IMR-90 (cell line): ENCODE measurements at regions not wholly inside any gene's neighbourhood (a gene's known extent, or its start where the extent isn't known, plus 50 kb on each side); places are given as distances from the start of the nearest gene placed in this dataset.

Experiments
- ATAC-seq: fragments of 200-7000 bp; cut with Tn5 transposase; 2 replicates; pipeline ENCODE4 v1.9.1; 2020; ENCODE audit warnings: low read depth, mild to moderate bottlenecking, moderate library complexity
- BruUV-seq: library from RNA; stranded (reverse); fragments of 400-500 nt; replicated peaks from 2 replicates; lab custom pipeline; 2021; lab: Mats Ljungman, UMichigan
- CTCF ChIA-PET: fragments of 300-600 bp; formaldehyde crosslinking; extraction: SDS; loops from one replicate; lab custom pipeline; 2021; ENCODE audit warnings: antibody characterized with exemption; lab: Yijun Ruan, JAX
- POLR2A ChIA-PET: fragments of 300-600 bp; sonication (Branson Sonifier 250); formaldehyde crosslinking; loops from one replicate; lab custom pipeline; 2022; ENCODE audit warnings: antibody characterized with exemption; ENCODE audit not compliant: unreplicated experiment; lab: Charles Lee
- DNase-seq: peaks from one replicate; pipeline ENCODE4 v3.0.0; 2013
- H2AFZ ChIP-seq: replicated peaks from 2 replicates; pipeline ENCODE3; 2013; ENCODE audit warnings: low read length, mild to moderate bottlenecking; ENCODE audit not compliant: poor library complexity
- H2AK5ac ChIP-seq: 2 replicates; pipeline ENCODE4 v1.6.1; 2013; ENCODE audit warnings: low read depth, low read length, inconsistent platforms
- H2AK9ac ChIP-seq: replicated peaks from 2 replicates; pipeline ENCODE3; 2013; ENCODE audit warnings: mild to moderate bottlenecking, low read depth, low read length, moderate library complexity; ENCODE audit not compliant: poor library complexity
- H2BK120ac ChIP-seq: 2 replicates; pipeline ENCODE4 v1.6.1; 2013; ENCODE audit warnings: low read depth, low read length, inconsistent platforms
- H2BK15ac ChIP-seq: 3 replicates; pipeline ENCODE4 v1.6.1; 2013; ENCODE audit warnings: low read depth, low read length, inconsistent platforms
- H2BK20ac ChIP-seq: 2 replicates; pipeline ENCODE4 v1.6.1; 2013; ENCODE audit warnings: low read depth, mild to moderate bottlenecking, inconsistent platforms, low read length, moderate library complexity
- H2BK5ac ChIP-seq: 2 replicates; pipeline ENCODE4 v1.6.1; 2013; ENCODE audit warnings: mild to moderate bottlenecking, low read depth, low read length, inconsistent platforms; ENCODE audit not compliant: poor library complexity, severe bottlenecking
- H3K14ac ChIP-seq: replicated peaks from 2 replicates; pipeline ENCODE4 v1.6.1; 2013; ENCODE audit warnings: low read depth, low read length, inconsistent platforms
- H3K18ac ChIP-seq: 2 replicates; pipeline ENCODE4 v1.6.1; 2013; ENCODE audit warnings: low read depth, low read length, control low read depth
- H3K23ac ChIP-seq: 2 replicates; pipeline ENCODE4 v1.6.1; 2013; ENCODE audit warnings: low read depth, low read length, inconsistent platforms
- H3K27ac ChIP-seq: 2 replicates; pipeline ENCODE4 v1.5.1; 2013; ENCODE audit warnings: mild to moderate bottlenecking, control low read depth, low read length; ENCODE audit not compliant: insufficient read depth
- H3K27me3 ChIP-seq: 2 replicates; pipeline ENCODE4 v1.6.1; 2013; ENCODE audit warnings: low read length; ENCODE audit not compliant: control insufficient read depth, insufficient read depth
- H3K36me3 ChIP-seq: 2 replicates; pipeline ENCODE4 v1.6.1; 2013; ENCODE audit warnings: low read length, mixed read lengths; ENCODE audit not compliant: control insufficient read depth, insufficient read depth
- H3K4ac ChIP-seq: 2 replicates; pipeline ENCODE4 v1.6.1; 2013; ENCODE audit warnings: low read depth, low read length, inconsistent platforms
- H3K4me1 ChIP-seq: 2 replicates; pipeline ENCODE4 v1.6.1; 2013; ENCODE audit warnings: low read length, mixed read lengths; ENCODE audit not compliant: control insufficient read depth, insufficient read depth
- H3K4me2 ChIP-seq: 2 replicates; pipeline ENCODE4 v1.6.1; 2013; ENCODE audit warnings: low read depth, mild to moderate bottlenecking, control low read depth, low read length, moderate library complexity
- H3K4me3 ChIP-seq: 2 replicates; pipeline ENCODE4 v1.5.1; 2013; ENCODE audit warnings: low read depth, mild to moderate bottlenecking, control low read depth, low read length, moderate library complexity; ENCODE audit not compliant: insufficient read depth
- H3K56ac ChIP-seq: 2 replicates; pipeline ENCODE4 v1.6.1; 2013; ENCODE audit warnings: low read length, inconsistent platforms; ENCODE audit not compliant: insufficient read depth; ENCODE audit errors: extremely low read depth
- H3K79me1 ChIP-seq, 2 experiments: 2 replicates each; pipeline ENCODE4 v1.6.1; 2013; ENCODE audit warnings: low read length in 2 of 2, inconsistent platforms in 1 of 2, low read depth in 1 of 2
- H3K9ac ChIP-seq: 2 replicates; pipeline ENCODE4 v1.6.1; 2013; ENCODE audit warnings: low read depth, low read length, control low read depth
- H3K9me1 ChIP-seq: 2 replicates; pipeline ENCODE4 v1.6.1; 2013; ENCODE audit warnings: low read length, inconsistent platforms; ENCODE audit not compliant: insufficient read depth
- H3K9me3 ChIP-seq: 2 replicates; pipeline ENCODE4 v1.6.1; 2013; ENCODE audit warnings: low read length; ENCODE audit not compliant: control insufficient read depth, insufficient read depth
- H4K20me1 ChIP-seq: 2 replicates; pipeline ENCODE4 v1.6.1; 2013; ENCODE audit warnings: low read length, inconsistent platforms; ENCODE audit not compliant: insufficient read depth
- H4K5ac ChIP-seq: 2 replicates; pipeline ENCODE4 v1.6.1; 2013; ENCODE audit warnings: mild to moderate bottlenecking, low read depth, low read length, control low read depth
- H4K8ac ChIP-seq, 2 experiments: 2 replicates each; pipeline ENCODE4 v1.6.1; 2013; ENCODE audit warnings: low read depth in 2 of 2, low read length in 2 of 2, control low read depth in 1 of 2, inconsistent platforms in 1 of 2
- H4K91ac ChIP-seq: 2 replicates; pipeline ENCODE4 v1.6.1; 2013; ENCODE audit warnings: low read depth, low read length, inconsistent platforms; ENCODE audit not compliant: insufficient read depth
- BHLHE40 ChIP-seq: fragments of 150-350 bp; IDR thresholded peaks from 2 replicates; pipeline ENCODE4 v1.6.1; 2016; ENCODE audit warnings: mild to moderate bottlenecking, low read depth, low read length
- CEBPB ChIP-seq: IDR thresholded peaks from 2 replicates; pipeline ENCODE4 v1.6.1; 2012; ENCODE audit warnings: low read depth, low read length, improper control_type of control experiment
- CHD1 ChIP-seq: IDR thresholded peaks from 2 replicates; pipeline ENCODE4 v1.6.1; 2012; ENCODE audit warnings: low read depth, low read length, improper control_type of control experiment
- FOS ChIP-seq: fragments of 150-350 bp; IDR thresholded peaks from 2 replicates; pipeline ENCODE4 v1.6.1; 2016; ENCODE audit warnings: low read depth, low read length
- MAFK ChIP-seq: IDR thresholded peaks from 2 replicates; pipeline ENCODE4 v1.6.1; 2012; ENCODE audit warnings: low read depth, low read length, improper control_type of control experiment
- MAZ ChIP-seq: IDR thresholded peaks from 2 replicates; pipeline ENCODE4 v1.6.1; 2012; ENCODE audit warnings: low read depth, mild to moderate bottlenecking, low read length, improper control_type of control experiment, moderate library complexity, borderline replicate concordance
- MXI1 ChIP-seq: IDR thresholded peaks from 2 replicates; pipeline ENCODE4 v1.6.1; 2012; ENCODE audit warnings: low read depth, mild to moderate bottlenecking, low read length, moderate library complexity, borderline replicate concordance
- NFE2L2 ChIP-seq: fragments of 150-350 bp; IDR thresholded peaks from 2 replicates; pipeline ENCODE4 v1.6.1; 2016; ENCODE audit warnings: low read depth, mild to moderate bottlenecking, low read length
- POLR2A ChIP-seq: IDR thresholded peaks from 2 replicates; pipeline ENCODE4 v1.6.1; 2012; ENCODE audit warnings: mild to moderate bottlenecking, low read depth, low read length
- RAD21 ChIP-seq: IDR thresholded peaks from 2 replicates; pipeline ENCODE4 v1.6.1; 2012; ENCODE audit warnings: low read length, improper control_type of control experiment
- RCOR1 ChIP-seq: IDR thresholded peaks from 2 replicates; pipeline ENCODE4 v1.6.1; 2012; ENCODE audit warnings: mild to moderate bottlenecking, low read length, improper control_type of control experiment; ENCODE audit not compliant: insufficient replicate concordance
- RFX5 ChIP-seq: IDR thresholded peaks from 2 replicates; pipeline ENCODE4 v1.8.0; 2012; ENCODE audit warnings: low read depth, mild to moderate bottlenecking, low read length, moderate library complexity
- SMC3 ChIP-seq: fragments of 150-350 bp; IDR thresholded peaks from 2 replicates; pipeline ENCODE4 v1.6.1; 2016; ENCODE audit warnings: low read depth, mild to moderate bottlenecking, antibody characterized with exemption, low read length, moderate library complexity
- WGBS, 2 experiments: methylation state at CpG; one replicate each; pipeline versions ENCODE4 v1.1.5 to v1.1.7; 2013; ENCODE audit warnings: missing lambda C conversion rate in 2 of 2; ENCODE audit not compliant: insufficient read length in 1 of 2; ENCODE audit errors: extremely low coverage in 2 of 2; 5-methylcytosine and 5-hydroxymethylcytosine counted together
- dilution Hi-C: fragments of 300-500 bp; cut with HindIII; formaldehyde crosslinking; loops from one replicate; pipeline ENCODE4 v1.14.3; 2018; ENCODE audit warnings: low sequenced_read_pairs; ENCODE audit not compliant: unreplicated experiment
- in situ Hi-C: fragments of 300-500 bp; cut with MboI; formaldehyde crosslinking; loops from 3 replicates; pipeline ENCODE4 v1.14.3; 2019; ENCODE audit warnings: low sequenced_read_pairs, inconsistent platforms, mixed read lengths
- intact Hi-C: fragments of 100-400 bp; cut with micrococcal nuclease; formaldehyde crosslinking; loops from 2 replicates; pipeline ENCODE4 v1.10.0; 2022
- TF ChIP-seq, protein P1 (sequence below): conservative IDR thresholded peaks from 2 replicates; pipeline ENCODE4 v1.5.1; 2012; ENCODE audit warnings: mild to moderate bottlenecking, low read depth, low read length, improper control_type of control experiment
- TF ChIP-seq, protein P2 (sequence below): fragments of 150-350 bp; IDR thresholded peaks from 2 replicates; pipeline ENCODE4 v1.6.1; 2017; ENCODE audit warnings: mild to moderate bottlenecking, antibody characterized with exemption, low read length, low read depth
- TF ChIP-seq, protein P3 (sequence below): fragments of 150-350 bp; IDR thresholded peaks from 2 replicates; pipeline ENCODE4 v1.6.1; 2016; ENCODE audit warnings: low read depth, mild to moderate bottlenecking, low read length, moderate library complexity, borderline replicate concordance

DNA sequence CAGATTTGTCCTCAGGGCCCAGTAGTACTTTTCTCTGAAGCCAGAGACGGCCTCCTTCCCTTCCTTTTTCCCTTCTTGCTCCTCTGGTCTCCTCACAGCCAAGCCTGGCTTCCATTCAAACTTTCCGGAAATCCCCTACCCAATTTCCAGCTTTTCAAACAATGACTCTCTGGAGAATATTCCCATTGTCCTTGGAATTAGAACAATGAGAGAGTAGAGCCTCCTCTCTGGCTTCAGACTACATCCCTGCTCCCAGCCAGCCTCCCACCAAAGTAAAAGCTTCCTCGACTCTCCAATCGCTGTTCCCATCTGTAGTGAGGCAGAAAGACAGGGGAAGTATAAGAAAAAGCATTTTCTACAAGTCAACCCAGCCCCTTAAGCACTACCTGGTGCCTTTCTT, 77.7 kb upstream of the SOX13 start:
- no peak overlapping the region for H3K4ac ChIP-seq
- no peaks in the 10 kb centered on the region for H3K36me3 ChIP-seq
- peaks cover 3% of the 10 kb centered on the region; the same call in 1 of the 2 replicates for H3K9me3 ChIP-seq
- H3K27ac ChIP-seq: no peak overlapping the region
- no peaks in the 10 kb centered on the region for H3K9me1 ChIP-seq
- no peak overlapping the region; a peak in 1 of 4 replicates for H4K8ac ChIP-seq
- H3K14ac ChIP-seq: no peak overlapping the region
- POLR2A ChIA-PET: no interaction called here
- DNase-seq (no peak), ATAC-seq (no peak)
- H3K4me2 ChIP-seq: no peak overlapping the region
- no peak overlapping the region for H4K5ac ChIP-seq
- no peak overlapping the region for H3K9ac ChIP-seq
- intact Hi-C loops (no loop called here), in situ Hi-C loops (no loop called here), dilution Hi-C loops (no loop called here)
- H3K56ac ChIP-seq: no peak overlapping the region
- TF ChIP-seq POLR2A (no peak), MAFK (no peak), BHLHE40 (no peak), CEBPB (no peak), MXI1 (no peak), RCOR1 (no peak), NFE2L2 (no peak), MAZ (no peak), FOS (no peak), SMC3 (no peak), CHD1 (no peak), RFX5 (no peak), RAD21 (no peak)
- TF ChIP-seq, protein P1, sequence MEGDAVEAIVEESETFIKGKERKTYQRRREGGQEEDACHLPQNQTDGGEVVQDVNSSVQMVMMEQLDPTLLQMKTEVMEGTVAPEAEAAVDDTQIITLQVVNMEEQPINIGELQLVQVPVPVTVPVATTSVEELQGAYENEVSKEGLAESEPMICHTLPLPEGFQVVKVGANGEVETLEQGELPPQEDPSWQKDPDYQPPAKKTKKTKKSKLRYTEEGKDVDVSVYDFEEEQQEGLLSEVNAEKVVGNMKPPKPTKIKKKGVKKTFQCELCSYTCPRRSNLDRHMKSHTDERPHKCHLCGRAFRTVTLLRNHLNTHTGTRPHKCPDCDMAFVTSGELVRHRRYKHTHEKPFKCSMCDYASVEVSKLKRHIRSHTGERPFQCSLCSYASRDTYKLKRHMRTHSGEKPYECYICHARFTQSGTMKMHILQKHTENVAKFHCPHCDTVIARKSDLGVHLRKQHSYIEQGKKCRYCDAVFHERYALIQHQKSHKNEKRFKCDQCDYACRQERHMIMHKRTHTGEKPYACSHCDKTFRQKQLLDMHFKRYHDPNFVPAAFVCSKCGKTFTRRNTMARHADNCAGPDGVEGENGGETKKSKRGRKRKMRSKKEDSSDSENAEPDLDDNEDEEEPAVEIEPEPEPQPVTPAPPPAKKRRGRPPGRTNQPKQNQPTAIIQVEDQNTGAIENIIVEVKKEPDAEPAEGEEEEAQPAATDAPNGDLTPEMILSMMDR: no peak
- TF ChIP-seq, protein P2, sequence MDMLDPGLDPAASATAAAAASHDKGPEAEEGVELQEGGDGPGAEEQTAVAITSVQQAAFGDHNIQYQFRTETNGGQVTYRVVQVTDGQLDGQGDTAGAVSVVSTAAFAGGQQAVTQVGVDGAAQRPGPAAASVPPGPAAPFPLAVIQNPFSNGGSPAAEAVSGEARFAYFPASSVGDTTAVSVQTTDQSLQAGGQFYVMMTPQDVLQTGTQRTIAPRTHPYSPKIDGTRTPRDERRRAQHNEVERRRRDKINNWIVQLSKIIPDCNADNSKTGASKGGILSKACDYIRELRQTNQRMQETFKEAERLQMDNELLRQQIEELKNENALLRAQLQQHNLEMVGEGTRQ: no peak
- TF ChIP-seq, protein P3, sequence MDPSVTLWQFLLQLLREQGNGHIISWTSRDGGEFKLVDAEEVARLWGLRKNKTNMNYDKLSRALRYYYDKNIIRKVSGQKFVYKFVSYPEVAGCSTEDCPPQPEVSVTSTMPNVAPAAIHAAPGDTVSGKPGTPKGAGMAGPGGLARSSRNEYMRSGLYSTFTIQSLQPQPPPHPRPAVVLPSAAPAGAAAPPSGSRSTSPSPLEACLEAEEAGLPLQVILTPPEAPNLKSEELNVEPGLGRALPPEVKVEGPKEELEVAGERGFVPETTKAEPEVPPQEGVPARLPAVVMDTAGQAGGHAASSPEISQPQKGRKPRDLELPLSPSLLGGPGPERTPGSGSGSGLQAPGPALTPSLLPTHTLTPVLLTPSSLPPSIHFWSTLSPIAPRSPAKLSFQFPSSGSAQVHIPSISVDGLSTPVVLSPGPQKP: no peak
- no CpG with 5 or more reads among the region's 4 CpGs for WGBS, 2 experiments
- BruUV-seq: no TSS peak
- no peak overlapping the region for H3K4me3 ChIP-seq
- no peak overlapping the region for H2BK20ac ChIP-seq
- H2AK9ac ChIP-seq: no peak overlapping the region
- peaks cover 18% of the 10 kb centered on the region for H3K27me3 ChIP-seq
- H2AK5ac ChIP-seq: no peak overlapping the region
- no peaks in the 10 kb centered on the region for H4K20me1 ChIP-seq
- H3K18ac ChIP-seq: no peak overlapping the region
- no peak overlapping the region for H2BK15ac ChIP-seq
- H2BK120ac ChIP-seq: no peak overlapping the region
- CTCF ChIA-PET: no interaction called here
- no peak overlapping the region for H2AFZ ChIP-seq
- no peak overlapping the region for H4K91ac ChIP-seq
- no peak overlapping the region for H2BK5ac ChIP-seq
- no peak overlapping the region for H3K23ac ChIP-seq
- H3K4me1 ChIP-seq: no peaks in the 10 kb centered on the region
- no peaks in the 10 kb centered on the region for H3K79me1 ChIP-seq
